ENCODE measurements at regions not wholly inside any gene's neighbourhood (a gene's known extent, or its start where the extent isn't known, plus 50 kb on each side); places are given as distances from the start of the nearest gene placed in this dataset.
"Not testable (repeated sequence)": the region's sequence is repeated elsewhere in the genome, so short reads cannot be mapped to it uniquely, and the experiment has no call there.

- H3K9ac ChIP-seq (ENCODE audit: low read length); CTCF ChIA-PET; H3K4me1 ChIP-seq (ENCODE audit: control insufficient read depth in 1 of 2, insufficient read depth in 2 of 2, low read length in 2 of 2); H3K79me2 ChIP-seq (ENCODE audit: insufficient read depth, low read length); H3K9me2 ChIP-seq (ENCODE audit: insufficient read depth); DNase-seq (ENCODE audit: low read depth, low spot score); intact Hi-C loops (cut with micrococcal nuclease); H3K4me2 ChIP-seq (ENCODE audit: low read length); H3K9me3 ChIP-seq (ENCODE audit: control insufficient read depth in 1 of 2, insufficient read depth in 1 of 2, low read depth in 1 of 2, low read length in 2 of 2); H3K27me3 ChIP-seq (ENCODE audit: insufficient read depth, low read length); H4K20me1 ChIP-seq (ENCODE audit: insufficient read depth); H3K4me3 ChIP-seq (replicated peaks in 1 of 2; ENCODE audit: low read depth in 1 of 2, low read length in 2 of 2); H3K36me3 ChIP-seq (ENCODE audit: control insufficient read depth in 1 of 2, insufficient read depth in 2 of 2, low read length in 2 of 2); RAD21 ChIA-PET (ENCODE audit: low non-redundant PET in 1 of 2, low total read pairs in 2 of 2, uncharacterized antibody in 2 of 2, unreplicated experiment in 2 of 2); POLR2A ChIA-PET; H3K27ac ChIP-seq (ENCODE audit: low read depth, low read length); H2AFZ ChIP-seq (ENCODE audit: low read depth, low read length, poor library complexity, severe bottlenecking): not testable (repeated sequence)
- peak; percentile 25; the same call in 1 of the 2 replicates for TF ChIP-seq SP1 (IDR thresholded peaks at IDR 0.05; ENCODE audit: low read depth)
- TSS peak; percentile 96 for BruUV-seq (replicated peaks)
- ATAC-seq: peak; percentile 86
Measured at GRCh38 chr9:66701411-66702377, 198.8 kb upstream of the ZNF658 start.

GRCh38 chr9:66711553-66711952, 189.0 kb upstream of the ZNF658 start:
- H3K4me3 ChIP-seq (replicated peaks in 1 of 2; ENCODE audit: low read depth in 1 of 2, low read length in 2 of 2); H3K9ac ChIP-seq (ENCODE audit: low read length); ATAC-seq; H3K4me1 ChIP-seq (ENCODE audit: control insufficient read depth in 1 of 2, insufficient read depth in 2 of 2, low read length in 2 of 2); DNase-seq (ENCODE audit: low read depth, low spot score); H4K20me1 ChIP-seq (ENCODE audit: insufficient read depth); intact Hi-C loops (cut with micrococcal nuclease); H3K36me3 ChIP-seq (ENCODE audit: control insufficient read depth in 1 of 2, insufficient read depth in 2 of 2, low read length in 2 of 2); CTCF ChIA-PET; H3K4me2 ChIP-seq (ENCODE audit: low read length); H3K27ac ChIP-seq (ENCODE audit: low read depth, low read length); RAD21 ChIA-PET (ENCODE audit: low non-redundant PET in 1 of 2, low total read pairs in 2 of 2, uncharacterized antibody in 2 of 2, unreplicated experiment in 2 of 2); H3K9me2 ChIP-seq (ENCODE audit: insufficient read depth); H3K27me3 ChIP-seq (ENCODE audit: insufficient read depth, low read length); BruUV-seq (replicated peaks); H3K9me3 ChIP-seq (ENCODE audit: control insufficient read depth in 1 of 2, insufficient read depth in 1 of 2, low read depth in 1 of 2, low read length in 2 of 2); H2AFZ ChIP-seq (ENCODE audit: low read depth, low read length, poor library complexity, severe bottlenecking); POLR2A ChIA-PET; H3K79me2 ChIP-seq (ENCODE audit: insufficient read depth, low read length): not testable (repeated sequence)

- ATAC-seq; H3K4me3 ChIP-seq (replicated peaks in 1 of 2; ENCODE audit: low read depth in 1 of 2, low read length in 2 of 2); H3K27ac ChIP-seq (ENCODE audit: low read depth, low read length); H3K4me1 ChIP-seq (ENCODE audit: control insufficient read depth in 1 of 2, insufficient read depth in 2 of 2, low read length in 2 of 2); H3K4me2 ChIP-seq (ENCODE audit: low read length); H3K36me3 ChIP-seq (ENCODE audit: control insufficient read depth in 1 of 2, insufficient read depth in 2 of 2, low read length in 2 of 2); H3K27me3 ChIP-seq (ENCODE audit: insufficient read depth, low read length); H3K79me2 ChIP-seq (ENCODE audit: insufficient read depth, low read length); intact Hi-C loops (cut with micrococcal nuclease); H3K9me2 ChIP-seq (ENCODE audit: insufficient read depth); RAD21 ChIA-PET (ENCODE audit: low non-redundant PET in 1 of 2, low total read pairs in 2 of 2, uncharacterized antibody in 2 of 2, unreplicated experiment in 2 of 2); BruUV-seq (replicated peaks); H3K9me3 ChIP-seq (ENCODE audit: control insufficient read depth in 1 of 2, insufficient read depth in 1 of 2, low read depth in 1 of 2, low read length in 2 of 2); H4K20me1 ChIP-seq (ENCODE audit: insufficient read depth); POLR2A ChIA-PET; H2AFZ ChIP-seq (ENCODE audit: low read depth, low read length, poor library complexity, severe bottlenecking); DNase-seq (ENCODE audit: low read depth, low spot score); CTCF ChIA-PET; H3K9ac ChIP-seq (ENCODE audit: low read length): not testable (repeated sequence)
Measured at GRCh38 chr9:66712870-66713269, 187.7 kb upstream of the ZNF658 start.

- H3K36me3 ChIP-seq (ENCODE audit: control insufficient read depth in 1 of 2, insufficient read depth in 2 of 2, low read length in 2 of 2); DNase-seq (ENCODE audit: low read depth, low spot score); BruUV-seq (replicated peaks); POLR2A ChIA-PET; H3K79me2 ChIP-seq (ENCODE audit: insufficient read depth, low read length); H2AFZ ChIP-seq (ENCODE audit: low read depth, low read length, poor library complexity, severe bottlenecking); H3K27me3 ChIP-seq (ENCODE audit: insufficient read depth, low read length); RAD21 ChIA-PET (ENCODE audit: low non-redundant PET in 1 of 2, low total read pairs in 2 of 2, uncharacterized antibody in 2 of 2, unreplicated experiment in 2 of 2); H3K9ac ChIP-seq (ENCODE audit: low read length); CTCF ChIA-PET; H3K9me3 ChIP-seq (ENCODE audit: control insufficient read depth in 1 of 2, insufficient read depth in 1 of 2, low read depth in 1 of 2, low read length in 2 of 2); H4K20me1 ChIP-seq (ENCODE audit: insufficient read depth); H3K27ac ChIP-seq (ENCODE audit: low read depth, low read length); H3K4me2 ChIP-seq (ENCODE audit: low read length); H3K4me3 ChIP-seq (replicated peaks in 1 of 2; ENCODE audit: low read depth in 1 of 2, low read length in 2 of 2); H3K4me1 ChIP-seq (ENCODE audit: control insufficient read depth in 1 of 2, insufficient read depth in 2 of 2, low read length in 2 of 2); intact Hi-C loops (cut with micrococcal nuclease); H3K9me2 ChIP-seq (ENCODE audit: insufficient read depth): not testable (repeated sequence)
- ATAC-seq: peak; percentile 95
Measured at GRCh38 chr9:66713552-66713951, 187.0 kb upstream of the ZNF658 start.

Measured in HCT116 (cell line).